Neuronal stem cell (in vitro differentiated cells): ENCODE measurements at regions not wholly inside any gene's neighbourhood (a gene's known extent, or its start where the extent isn't known, plus 50 kb on each side); places are given as distances from the start of the nearest gene placed in this dataset.

Experiments
- DNase-seq: peaks from one replicate; pipeline ENCODE4 v3.0.0-alpha.2; 2013; ENCODE audit warnings: low spot score
- H2AFZ ChIP-seq: one replicate; pipeline ENCODE4 v1.6.1; 2013; ENCODE audit warnings: mild to moderate bottlenecking, low read length, inconsistent platforms
- H2AK5ac ChIP-seq: 2 replicates; pipeline ENCODE4 v1.6.1; 2013; ENCODE audit warnings: low read depth, mild to moderate bottlenecking, inconsistent platforms, low read length, moderate library complexity, mixed read lengths
- H2BK120ac ChIP-seq: 2 replicates; pipeline ENCODE4 v1.6.1; 2013; ENCODE audit warnings: low read depth, mild to moderate bottlenecking, inconsistent platforms, low read length, moderate library complexity, mixed read lengths
- H2BK12ac ChIP-seq: one replicate; pipeline ENCODE4 v1.6.1; 2013; ENCODE audit warnings: low read length, inconsistent platforms
- H2BK15ac ChIP-seq: 2 replicates; pipeline ENCODE4 v1.6.1; 2013; ENCODE audit warnings: mild to moderate bottlenecking, low read length, inconsistent platforms, mixed read lengths
- H2BK5ac ChIP-seq: one replicate; pipeline ENCODE4 v1.6.1; 2013; ENCODE audit warnings: inconsistent platforms, mild to moderate bottlenecking, low read length, moderate library complexity
- H3K14ac ChIP-seq: one replicate; pipeline ENCODE4 v1.6.1; 2013; ENCODE audit warnings: low read length, inconsistent platforms
- H3K18ac ChIP-seq: 2 replicates; pipeline ENCODE4 v1.6.1; 2013; ENCODE audit warnings: low read length, inconsistent platforms
- H3K23ac ChIP-seq: 2 replicates; pipeline ENCODE4 v1.6.1; 2013; ENCODE audit warnings: low read depth, mild to moderate bottlenecking, mixed read lengths, low read length, inconsistent platforms; ENCODE audit not compliant: poor library complexity
- H3K27ac ChIP-seq: replicated peaks from 3 replicates; pipeline ENCODE4 v1.5.1; 2013; ENCODE audit warnings: low read length, inconsistent platforms
- H3K27me3 ChIP-seq, 3 experiments: 2 replicates each; pipeline ENCODE4 v1.6.1; 2013; ENCODE audit warnings: low read length in 3 of 3, mild to moderate bottlenecking in 2 of 3, inconsistent platforms in 1 of 3, low read depth in 1 of 3, mixed read lengths in 1 of 3, moderate library complexity in 1 of 3; ENCODE audit not compliant: control insufficient read depth in 3 of 3, insufficient read depth in 3 of 3
- H3K36me3 ChIP-seq, 2 donors: replicated peaks in 1 of 2; 2 replicates each; pipeline ENCODE4 v1.6.1; 2013; ENCODE audit warnings: low read length in 2 of 2; ENCODE audit not compliant: control insufficient read depth in 2 of 2, insufficient read depth in 2 of 2
- H3K4ac ChIP-seq: 2 replicates; pipeline ENCODE4 v1.6.1; 2013; ENCODE audit warnings: inconsistent platforms, mild to moderate bottlenecking, low read length, moderate library complexity
- H3K4me1 ChIP-seq, 2 donors: 1 replicate in 1 of 2; 2 replicates in 1 of 2; pipeline ENCODE4 v1.6.1; 2013; ENCODE audit warnings: low read length in 2 of 2, low read depth in 1 of 2; ENCODE audit not compliant: control insufficient read depth in 2 of 2, insufficient read depth in 1 of 2
- H3K4me2 ChIP-seq: one replicate; pipeline ENCODE4 v1.6.1; 2013; ENCODE audit warnings: mild to moderate bottlenecking, low read length, inconsistent platforms; ENCODE audit not compliant: insufficient read depth, poor library complexity, severe bottlenecking
- H3K4me3 ChIP-seq, 2 donors: 2 replicates each; pipeline ENCODE4 v1.5.1; 2013; ENCODE audit warnings: low read length in 2 of 2, mild to moderate bottlenecking in 2 of 2, inconsistent platforms in 1 of 2, moderate library complexity in 1 of 2
- H3K79me1 ChIP-seq: one replicate; pipeline ENCODE4 v1.6.1; 2013; ENCODE audit warnings: low read depth, mild to moderate bottlenecking, inconsistent platforms, low read length, moderate library complexity
- H3K9ac ChIP-seq: one replicate; pipeline ENCODE4 v1.6.1; 2013; ENCODE audit warnings: mild to moderate bottlenecking, low read depth, low read length, inconsistent platforms; ENCODE audit not compliant: poor library complexity
- H3K9me3 ChIP-seq, 2 donors: replicated peaks in 1 of 2; 2 replicates each; pipeline versions ENCODE3 to v1.6.1; 2013; ENCODE audit warnings: low read length in 2 of 2, mild to moderate bottlenecking in 2 of 2, inconsistent platforms in 1 of 2, low read depth in 1 of 2, mixed read lengths in 1 of 2, moderate library complexity in 1 of 2; ENCODE audit not compliant: control insufficient read depth in 2 of 2, insufficient read depth in 1 of 2
- H4K8ac ChIP-seq: one replicate; pipeline ENCODE4 v1.6.1; 2013; ENCODE audit warnings: low read depth, mild to moderate bottlenecking, inconsistent platforms, low read length, moderate library complexity
- H4K91ac ChIP-seq: one replicate; pipeline ENCODE4 v1.6.1; 2013; ENCODE audit warnings: low read length, low read depth, mild to moderate bottlenecking, inconsistent platforms; ENCODE audit not compliant: poor library complexity
- WGBS, 2 donors: extraction: QIAGEN DNeasy Blood & Tissue Kit; methylation state at CpG; one replicate each; pipeline ENCODE4 v1.1.7; 2013; ENCODE audit warnings: missing lambda C conversion rate in 2 of 2, mixed read lengths in 1 of 2; ENCODE audit not compliant: insufficient read length in 2 of 2, insufficient replicate concordance in 1 of 2; ENCODE audit errors: extremely low coverage in 2 of 2; 5-methylcytosine and 5-hydroxymethylcytosine counted together

GRCh38 chr1:58249737-58250586, 296.6 kb downstream of the OMA1 start:
- H2BK15ac ChIP-seq = peak overlapping the region; percentile 77
- H3K36me3 ChIP-seq = no peaks in the 10 kb centered on the region
- H3K23ac ChIP-seq = peak overlapping the region; percentile 76
- peak; percentile 59 for DNase-seq
- H3K9me3 ChIP-seq = peaks cover 0 to 3% of the 10 kb centered on the region in 2 donors
- H2BK12ac ChIP-seq = peak overlapping the region; percentile 41
- H2AFZ ChIP-seq = peak overlapping the region; percentile 99
- peak overlapping the region; percentile 79 for H3K14ac ChIP-seq
- H3K4me3 ChIP-seq = peak overlapping the region; percentile 60 to 94
- peak overlapping the region; percentile 86 for H3K9ac ChIP-seq
- H2BK5ac ChIP-seq = peak overlapping the region; percentile 87
- WGBS, 2 donors = no CpG with 5 or more reads among the region's 81 CpGs
- no peak overlapping the region for H2AK5ac ChIP-seq
- H4K91ac ChIP-seq = peak overlapping the region; percentile 81
- peaks cover 12 to 13% of the 10 kb centered on the region in 2 donors for H3K4me1 ChIP-seq
- peak overlapping the region; percentile 92 for H3K4me2 ChIP-seq
- no peaks in the 10 kb centered on the region for H3K79me1 ChIP-seq
- H3K18ac ChIP-seq = peak overlapping the region; percentile 89
- peak overlapping the region; percentile 84 for H3K27ac ChIP-seq
- H3K27me3 ChIP-seq = peaks cover 0 to 10% (median 0%) of the 10 kb centered on the region in 3 experiments
- H4K8ac ChIP-seq = no peak overlapping the region
- H2BK120ac ChIP-seq = peak overlapping the region; percentile 63
- no peak overlapping the region for H3K4ac ChIP-seq

GRCh38 chr1:58249388-58249736, 297.2 kb downstream of the OMA1 start:
- Histone ChIP-seq H2BK15ac (peak overlapping the region; percentile 77), H3K23ac (peak overlapping the region; percentile 76), H3K14ac (no peak overlapping the region), H3K9me3 (peaks cover 0 to 3% of the 10 kb centered on the region in 2 donors), H3K4me2 (peak overlapping the region; percentile 92), H3K4me3 (peak overlapping the region; percentile 60 to 94), H3K18ac (peak overlapping the region; percentile 89), H3K27ac (no peak overlapping the region), H3K36me3 (no peaks in the 10 kb centered on the region), H4K91ac (no peak overlapping the region), H3K4me1 (peaks cover 12 to 13% of the 10 kb centered on the region in 2 donors), H2AK5ac (no peak overlapping the region), H2BK12ac (peak overlapping the region; percentile 41), H3K4ac (no peak overlapping the region), H3K79me1 (no peaks in the 10 kb centered on the region), H2BK120ac (no peak overlapping the region), H3K27me3 (peaks cover 0 to 10% (median 0%) of the 10 kb centered on the region in 3 experiments), H2AFZ (peak overlapping the region; percentile 99), H3K9ac (peak overlapping the region; percentile 86), H4K8ac (no peak overlapping the region), H2BK5ac (peak overlapping the region; percentile 87)
- no CpG with 5 or more reads among the region's 14 CpGs for WGBS, 2 donors
- DNase-seq = no peak

- H3K4me3 ChIP-seq = peak overlapping the region; percentile 56 to 60
These were observed 297.7 kb downstream of the OMA1 start for GRCh38 chr1:58248791-58249190.

GRCh38 chr1:58248072-58248471, 298.5 kb downstream of the OMA1 start:
- no CpG with 5 or more reads among the region's 5 CpGs for WGBS, 2 donors
- H3K27me3 ChIP-seq = peaks cover 0 to 10% (median 0%) of the 10 kb centered on the region in 3 experiments
- H3K4me3 ChIP-seq = peak overlapping the region in 1 of 2 donors; percentile 60

More at GRCh38 chr1:58248791-58249190, 297.7 kb downstream of the OMA1 start:
- Histone ChIP-seq H2AFZ (peak overlapping the region; percentile 99), H2BK15ac (no peak overlapping the region), H2BK120ac (no peak overlapping the region), H4K8ac (no peak overlapping the region), H4K91ac (no peak overlapping the region), H2AK5ac (no peak overlapping the region), H3K36me3 (no peaks in the 10 kb centered on the region), H3K79me1 (no peaks in the 10 kb centered on the region), H3K9me3 (peaks cover 0 to 3% of the 10 kb centered on the region in 2 donors), H2BK12ac (no peak overlapping the region), H3K23ac (no peak overlapping the region), H3K4me1 (peaks cover 12 to 13% of the 10 kb centered on the region in 2 donors), H3K27me3 (peaks cover 0 to 10% (median 0%) of the 10 kb centered on the region in 3 experiments), H3K27ac (no peak overlapping the region), H3K14ac (no peak overlapping the region), H3K4me2 (peak overlapping the region; percentile 92), H2BK5ac (no peak overlapping the region), H3K4ac (no peak overlapping the region), H3K9ac (no peak overlapping the region), H3K18ac (no peak overlapping the region)
- WGBS, 2 donors = no CpG with 5 or more reads among the region's 11 CpGs
- DNase-seq = no peak

More at GRCh38 chr1:58248072-58248471, 298.5 kb downstream of the OMA1 start:
- Histone ChIP-seq H3K27ac (no peak overlapping the region), H3K18ac (no peak overlapping the region), H2BK5ac (no peak overlapping the region), H4K8ac (no peak overlapping the region), H3K9me3 (no peaks in the 10 kb centered on the region), H3K36me3 (no peaks in the 10 kb centered on the region), H3K23ac (no peak overlapping the region), H3K79me1 (no peaks in the 10 kb centered on the region), H3K9ac (no peak overlapping the region), H3K4me2 (no peak overlapping the region), H2BK15ac (no peak overlapping the region), H2AK5ac (no peak overlapping the region), H2BK12ac (no peak overlapping the region), H3K14ac (no peak overlapping the region), H2AFZ (peak overlapping the region; percentile 99), H3K4ac (no peak overlapping the region), H2BK120ac (no peak overlapping the region), H3K4me1 (peaks cover 12 to 13% of the 10 kb centered on the region in 2 donors), H4K91ac (no peak overlapping the region)
- no peak for DNase-seq
